ENCODE measurements at regions not wholly inside any gene's neighbourhood (a gene's known extent, or its start where the extent isn't known, plus 50 kb on each side); places are given as distances from the start of the nearest gene placed in this dataset.

DNA sequence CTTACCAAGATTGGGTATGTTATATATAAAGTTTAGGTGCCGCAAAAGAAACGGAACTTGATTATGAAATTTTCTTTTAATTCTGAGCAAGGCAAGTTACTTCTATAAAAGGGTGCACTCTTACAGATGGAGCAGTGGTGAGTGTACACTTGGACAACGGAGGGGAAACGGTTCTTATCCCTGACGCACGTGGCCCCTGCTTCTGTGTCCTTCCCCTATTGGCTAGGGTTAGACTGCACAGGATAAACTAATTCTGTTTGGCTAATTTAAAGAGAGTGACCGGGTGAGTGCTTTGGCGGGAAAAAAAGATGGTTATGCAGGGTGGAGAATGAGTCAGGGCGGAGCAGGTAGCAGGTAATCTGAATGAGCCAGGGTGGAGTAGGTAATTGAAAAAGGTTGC, 149.5 kb downstream of the GC start:
- Histone ChIP-seq H3K9me3 (peaks cover 0 to 2% (median 0%) of the 10 kb centered on the region in 12 donors), H3K27ac (no peak overlapping the region), H3K27me3 (no peaks in the 10 kb centered on the region), H3K4me3 (no peak overlapping the region), H3K36me3 (no peaks in the 10 kb centered on the region), H3K4me1 (peaks cover 0 to 2% (median 0%) of the 10 kb centered on the region in 12 donors)
- WGBS, 4 donors: 90 to 92% (median 92%) methylated on average over 9 of the region's 9 CpGs
- no peak for DNase-seq
- no peak for ATAC-seq
- intact Hi-C loops (cut with DNase I): no loop called here
- TF ChIP-seq POLR2A (IDR thresholded peaks at IDR 0.05) (no peak), CTCF (IDR thresholded peaks at IDR 0.05) (no peak)

- TF ChIP-seq CTCF (IDR thresholded peaks at IDR 0.05) (no peak), POLR2A (IDR thresholded peaks at IDR 0.05) (no peak)
- Histone ChIP-seq H3K27me3 (no peaks in the 10 kb centered on the region), H3K27ac (no peak overlapping the region), H3K4me1 (peaks cover 0 to 2% (median 0%) of the 10 kb centered on the region in 12 donors), H3K4me3 (no peak overlapping the region), H3K36me3 (no peaks in the 10 kb centered on the region), H3K9me3 (peaks cover 0 to 28% (median 4%) of the 10 kb centered on the region in 12 donors)
- DNase-seq (no peak), ATAC-seq (no peak)
- intact Hi-C loops (cut with DNase I): no loop called here
- 37 to 57% (median 38%) methylated on average over 2 to 3 of the region's 3 CpGs for WGBS, 4 donors
These were observed 153.1 kb downstream of the GC start for GRCh38 chr4:71630803-71631202.

DNA sequence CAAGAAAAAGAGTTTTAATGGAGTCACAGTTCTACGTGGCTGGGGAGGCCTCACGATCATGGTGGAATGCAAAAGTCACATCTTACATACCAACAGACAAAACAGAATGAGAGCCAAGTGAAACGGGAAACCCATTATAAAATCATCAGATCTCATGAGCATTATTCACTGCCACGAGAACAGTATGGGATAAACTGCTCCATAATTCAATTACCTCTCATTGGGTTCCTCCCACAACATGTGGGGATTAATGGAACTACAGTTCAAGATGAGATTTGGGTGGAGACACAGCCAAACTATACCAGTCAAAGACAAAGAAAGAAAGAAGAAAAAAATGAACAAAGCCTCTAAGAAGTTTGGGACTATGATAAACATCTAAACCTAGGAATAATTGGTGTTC, 158.9 kb downstream of the GC start:
- 57 to 78% (median 72%) methylated on average over 4 of the region's 4 CpGs for WGBS, 4 donors
- intact Hi-C loops (cut with DNase I): no loop called here
- H3K9me3 ChIP-seq: peaks cover 0 to 42% (median 8%) of the 10 kb centered on the region in 12 donors
- DNase-seq: no peak
- no peak overlapping the region for H3K27ac ChIP-seq
- H3K4me1 ChIP-seq: no peaks in the 10 kb centered on the region
- no peaks in the 10 kb centered on the region for H3K27me3 ChIP-seq
- H3K4me3 ChIP-seq: no peak overlapping the region
- ATAC-seq: no peak
- H3K36me3 ChIP-seq: no peaks in the 10 kb centered on the region
- TF ChIP-seq CTCF (IDR thresholded peaks at IDR 0.05): no peak
- no peak for TF ChIP-seq POLR2A (IDR thresholded peaks at IDR 0.05)
